HEK293 (cell line): ENCODE measurements at regions not wholly inside any gene's neighbourhood (a gene's known extent, or its start where the extent isn't known, plus 50 kb on each side); places are given as distances from the start of the nearest gene placed in this dataset.

Experiments
- CTCF ChIP-seq: fragments of 450-650 bp; formaldehyde crosslinking; IDR thresholded peaks from 2 replicates; pipeline ENCODE4 v1.5.1; 2016; ENCODE audit warnings: missing biosample characterization, missing genetic modification characterization
- GFI1B ChIP-seq: fragments of 450-650 bp; formaldehyde crosslinking; IDR thresholded peaks from 2 replicates; pipeline ENCODE4 v1.5.1; 2016; ENCODE audit warnings: missing biosample characterization, missing genetic modification characterization
- REPIN1 ChIP-seq: fragments of 450-650 bp; formaldehyde crosslinking; IDR thresholded peaks from 2 replicates; pipeline ENCODE4 v1.5.1; 2017; ENCODE audit warnings: missing biosample characterization, missing genetic modification characterization, low read depth
- ZNF132 ChIP-seq: fragments of 450-650 bp; formaldehyde crosslinking; IDR thresholded peaks from 2 replicates; pipeline ENCODE4 v1.5.1; 2017; ENCODE audit warnings: missing biosample characterization, missing genetic modification characterization, borderline replicate concordance

- TF ChIP-seq CTCF (tag by site-specific recombination) (no peak), ZNF132 (tag by site-specific recombination) (no peak), GFI1B (tag by site-specific recombination) (no peak), REPIN1 (tag by site-specific recombination) (no peak)
Observed at GRCh38 chr12:58592475-58593207, 327.7 kb downstream of the LRIG3 start.
